T-helper 9 cell (primary cell): ENCODE measurements at regions not wholly inside any gene's neighbourhood (a gene's known extent, or its start where the extent isn't known, plus 50 kb on each side); places are given as distances from the start of the nearest gene placed in this dataset.

Experiments used
- DNase-seq: peaks from one replicate; pipeline ENCODE4 v3.0.0-alpha.2; 2020

- no peak for DNase-seq
Measured at GRCh38 chr18:24954341-24954740, 397.6 kb downstream of the ZNF521 start.

DNA sequence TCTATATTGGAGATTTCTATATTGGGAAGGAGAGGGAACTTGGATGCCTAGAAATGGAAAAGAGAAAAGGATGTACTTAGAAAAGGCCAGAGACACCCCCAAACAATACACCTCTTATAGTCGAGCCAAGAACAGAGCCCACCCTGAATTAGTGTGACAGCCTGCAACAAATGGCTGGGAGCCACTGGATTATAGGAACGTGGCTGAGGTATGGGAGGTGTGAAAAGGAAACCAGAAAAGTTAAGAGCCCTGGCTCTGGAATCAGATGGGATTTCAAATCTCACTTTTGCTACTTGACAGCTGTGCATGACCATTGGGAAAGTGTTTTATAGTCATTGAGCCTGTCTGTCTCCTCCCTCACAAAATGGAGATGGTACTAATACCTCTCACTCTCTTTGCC, 394.0 kb downstream of the ZNF521 start:
- no peak for DNase-seq

- DNase-seq = no peak
Measured at GRCh38 chr18:24959051-24959476, 392.9 kb downstream of the ZNF521 start.

GRCh38 chr18:24964216-24964615, 387.8 kb downstream of the ZNF521 start:
- no peak for DNase-seq

DNA sequence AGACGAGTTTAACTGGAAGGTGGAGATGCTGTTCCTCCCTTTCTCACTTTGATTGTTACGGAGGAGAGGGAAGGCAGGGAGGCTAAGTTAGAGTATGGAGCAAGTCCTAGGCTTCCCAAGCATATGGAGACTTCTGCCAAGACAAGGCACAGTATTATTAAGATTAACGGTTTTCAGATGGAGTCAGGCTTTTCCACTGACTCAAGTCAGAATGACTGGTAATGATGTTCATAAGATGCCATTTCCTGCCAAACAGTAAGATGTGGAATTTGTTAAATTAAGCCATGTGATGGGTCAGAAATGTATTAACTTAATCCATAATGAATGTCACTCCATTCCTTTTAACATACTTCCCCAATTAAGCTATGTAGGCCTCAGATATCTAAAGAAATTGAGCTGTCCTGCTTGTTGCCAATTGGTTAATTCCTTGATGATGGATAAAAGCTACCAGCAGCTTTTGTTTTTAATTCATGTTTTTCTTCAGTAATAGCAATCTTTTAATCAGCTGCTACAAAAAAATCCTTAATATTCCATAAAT, 383.7 kb downstream of the ZNF521 start:
- DNase-seq = no peak

- DNase-seq = no peak
Measured at GRCh38 chr18:24972577-24972976, 379.4 kb downstream of the ZNF521 start.

DNA sequence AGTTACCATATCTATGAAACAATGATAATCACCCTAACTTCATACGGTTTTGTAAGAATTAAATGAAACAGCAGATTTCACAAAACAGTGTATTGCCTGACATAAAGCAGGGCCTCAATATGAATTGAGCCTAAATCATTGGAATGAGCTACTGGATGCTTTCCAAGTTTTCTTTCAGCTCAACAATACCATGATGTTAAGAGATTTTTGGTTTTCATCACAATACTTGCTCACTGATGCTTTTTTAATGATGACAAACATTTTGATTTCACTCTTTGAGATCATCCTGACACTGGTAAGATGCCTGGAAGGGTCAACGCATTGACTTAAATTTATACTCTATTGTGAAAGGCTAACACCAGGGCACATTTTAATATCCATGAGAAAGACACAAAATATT, 377.5 kb downstream of the ZNF521 start:
- DNase-seq = no peak

- no peak for DNase-seq
Measured at GRCh38 chr18:24975496-24976372, 376.2 kb downstream of the ZNF521 start.

GRCh38 chr18:24976502-24976901, 375.5 kb downstream of the ZNF521 start:
- DNase-seq = no peak

- DNase-seq = no peak
Measured at GRCh38 chr18:24979235-24979634, 372.7 kb downstream of the ZNF521 start.

- no peak for DNase-seq
Measured at GRCh38 chr18:24982831-24983230, 369.1 kb downstream of the ZNF521 start.

DNA sequence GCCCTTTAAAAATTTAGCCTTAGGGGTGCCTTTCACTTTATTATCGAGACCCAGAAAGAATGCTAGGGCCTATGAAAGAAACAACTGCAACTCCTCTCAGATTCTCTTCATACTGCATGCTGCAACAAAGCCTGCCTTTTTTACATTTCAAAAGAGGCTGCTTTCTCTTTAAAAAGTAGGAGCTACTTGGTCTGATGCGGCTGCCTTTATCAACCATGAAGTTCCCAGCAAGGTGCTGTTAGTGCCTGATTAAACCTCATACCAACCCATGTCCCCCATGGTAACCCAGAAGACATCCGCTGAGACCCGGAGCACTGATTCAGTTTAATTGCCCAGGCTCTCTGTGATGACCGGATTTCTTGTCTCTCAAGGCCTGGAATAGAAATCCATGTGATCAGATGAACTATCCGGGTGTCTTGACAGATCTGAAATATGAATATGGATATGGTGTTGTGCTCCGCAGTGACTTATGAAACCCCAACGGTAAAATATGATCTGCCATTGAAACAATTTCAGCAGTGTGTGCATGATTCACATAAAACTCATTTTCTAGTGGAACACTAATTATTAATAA, 368.3 kb downstream of the ZNF521 start:
- no peak for DNase-seq

GRCh38 chr18:24985586-24985985, 366.4 kb downstream of the ZNF521 start:
- no peak for DNase-seq

GRCh38 chr18:24986666-24987302, 365.2 kb downstream of the ZNF521 start:
- no peak for DNase-seq

DNA sequence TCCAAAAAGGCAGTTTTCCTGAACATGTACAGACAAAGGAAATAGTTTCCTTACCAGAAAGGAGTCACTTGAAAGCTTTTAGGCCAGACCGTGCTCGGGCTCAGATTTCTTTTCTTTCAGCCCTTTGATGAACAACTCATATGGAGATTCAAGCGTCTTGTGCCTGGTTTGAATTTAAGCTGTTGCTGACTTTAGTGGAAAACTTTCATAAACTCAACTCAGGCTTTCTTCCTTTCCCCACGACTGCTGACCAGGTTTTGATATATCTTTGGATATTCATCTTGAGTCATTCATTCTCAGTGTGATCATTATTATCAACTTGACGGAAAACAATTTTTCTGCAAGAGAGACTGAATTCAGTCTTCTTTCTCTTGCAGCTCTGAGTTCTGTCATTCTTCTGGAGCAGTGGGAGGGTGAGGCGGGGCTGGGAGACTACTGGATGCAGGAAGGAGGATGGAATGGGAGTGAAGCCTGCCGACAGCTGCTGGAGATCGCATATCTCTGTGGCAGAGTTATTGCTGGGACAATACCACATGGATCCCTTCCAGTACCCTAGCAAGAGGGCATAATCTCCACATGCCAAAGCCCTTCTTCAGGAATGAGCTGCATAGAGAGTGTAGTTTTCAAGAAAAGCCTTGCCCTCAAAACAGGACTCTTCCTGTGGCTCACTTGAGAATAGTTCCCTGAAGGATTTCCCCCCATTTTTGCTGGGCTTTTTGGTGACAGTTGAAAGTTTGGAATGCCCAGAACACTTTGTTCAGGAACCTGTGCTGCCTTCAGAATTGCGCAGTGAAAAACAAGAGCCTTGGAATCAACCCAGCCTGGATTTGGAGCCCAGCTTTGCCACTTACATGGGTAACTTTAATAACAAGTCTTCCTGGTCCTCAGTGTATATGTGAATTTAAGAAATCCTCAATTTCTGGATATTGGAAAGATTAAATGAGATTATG, 364.4 kb downstream of the ZNF521 start:
- DNase-seq = no peak

DNA sequence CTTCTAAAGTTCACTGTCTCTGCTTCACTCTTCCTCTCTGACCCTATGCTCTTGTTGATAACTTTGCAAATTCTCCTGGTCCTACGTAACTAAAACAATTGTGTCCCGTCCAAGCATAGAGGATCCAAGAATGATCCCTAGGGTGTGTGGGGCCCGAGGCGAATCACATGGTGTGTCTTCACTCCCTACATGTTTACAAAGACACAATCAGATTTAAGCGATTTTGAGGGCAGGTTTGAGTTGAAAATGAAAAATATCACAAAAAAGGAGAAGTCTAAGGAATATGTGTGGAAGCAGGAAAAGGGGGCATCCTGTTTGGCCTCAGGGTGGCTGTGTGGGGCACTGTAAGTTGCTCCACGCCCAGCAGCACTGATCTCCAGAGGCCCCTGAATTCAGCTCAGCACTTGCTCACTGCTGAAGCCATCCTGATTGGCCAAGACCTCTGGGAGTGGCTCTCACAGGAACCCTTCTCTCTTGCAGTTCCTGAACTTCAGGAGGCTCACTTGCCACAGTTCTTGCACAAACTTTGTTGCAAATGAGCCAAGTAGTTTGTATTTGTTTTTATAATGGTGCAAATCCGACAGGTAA, 363.6 kb downstream of the ZNF521 start:
- no peak for DNase-seq

DNA sequence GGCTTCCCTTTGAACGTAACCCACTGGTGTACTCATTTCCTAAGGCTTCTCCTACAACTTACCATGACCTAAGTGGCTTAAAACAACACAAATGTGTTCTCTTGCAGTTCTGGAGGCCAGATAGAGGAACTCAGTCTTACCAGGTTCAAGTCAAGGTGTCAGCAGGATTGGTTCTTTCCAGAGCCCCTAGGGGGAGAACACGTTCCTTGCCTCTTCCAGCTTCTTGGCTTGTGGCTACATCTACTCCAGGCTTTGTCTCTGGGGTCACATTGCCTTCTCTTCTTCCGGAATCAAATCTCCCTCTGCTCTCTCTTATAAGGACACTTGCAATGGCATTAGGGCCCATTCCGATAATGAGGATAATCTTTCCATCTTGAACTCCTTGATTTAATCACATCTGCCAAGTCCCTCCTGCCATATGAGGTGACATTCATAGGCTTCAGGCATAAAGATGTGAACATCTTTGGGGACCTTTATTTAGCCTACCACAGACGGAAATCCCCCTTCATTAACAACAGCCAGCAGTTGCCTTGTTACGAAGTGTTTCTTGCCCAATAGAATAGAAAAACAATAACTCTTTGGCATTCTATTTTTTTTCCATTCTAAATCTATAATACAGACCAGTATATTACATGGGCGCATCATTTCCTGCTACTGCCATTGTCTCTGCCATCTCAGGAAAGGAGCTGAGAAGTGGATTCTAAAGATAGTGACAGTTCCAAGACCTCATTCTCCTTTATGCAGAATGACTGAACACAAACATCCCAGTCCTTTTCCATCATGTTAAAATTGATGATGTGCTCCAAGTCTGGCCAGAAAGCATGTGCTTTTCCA, 362.0 kb downstream of the ZNF521 start:
- no peak for DNase-seq

DNA sequence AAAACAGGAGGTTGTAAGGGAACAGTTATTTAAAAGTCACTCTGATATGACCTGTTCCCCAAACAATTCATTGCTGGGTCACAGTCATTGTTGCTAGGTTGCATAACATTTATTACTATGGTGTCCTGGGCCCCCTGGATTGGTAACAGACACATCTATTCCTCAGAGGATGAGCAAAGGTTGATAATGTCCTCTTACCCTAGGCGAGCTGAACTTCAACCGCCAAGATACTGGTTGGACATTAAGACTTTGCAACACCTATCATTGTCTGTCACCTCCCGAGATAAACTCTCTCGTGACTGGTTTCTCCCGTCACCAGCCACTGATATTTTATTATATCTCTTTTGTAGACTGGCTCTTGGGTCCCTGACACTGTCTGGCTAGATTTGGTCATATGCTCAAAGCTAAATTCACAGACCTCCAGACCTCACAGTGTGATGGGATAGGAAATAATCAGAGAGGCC, 361.3 kb downstream of the ZNF521 start:
- DNase-seq = no peak

DNA sequence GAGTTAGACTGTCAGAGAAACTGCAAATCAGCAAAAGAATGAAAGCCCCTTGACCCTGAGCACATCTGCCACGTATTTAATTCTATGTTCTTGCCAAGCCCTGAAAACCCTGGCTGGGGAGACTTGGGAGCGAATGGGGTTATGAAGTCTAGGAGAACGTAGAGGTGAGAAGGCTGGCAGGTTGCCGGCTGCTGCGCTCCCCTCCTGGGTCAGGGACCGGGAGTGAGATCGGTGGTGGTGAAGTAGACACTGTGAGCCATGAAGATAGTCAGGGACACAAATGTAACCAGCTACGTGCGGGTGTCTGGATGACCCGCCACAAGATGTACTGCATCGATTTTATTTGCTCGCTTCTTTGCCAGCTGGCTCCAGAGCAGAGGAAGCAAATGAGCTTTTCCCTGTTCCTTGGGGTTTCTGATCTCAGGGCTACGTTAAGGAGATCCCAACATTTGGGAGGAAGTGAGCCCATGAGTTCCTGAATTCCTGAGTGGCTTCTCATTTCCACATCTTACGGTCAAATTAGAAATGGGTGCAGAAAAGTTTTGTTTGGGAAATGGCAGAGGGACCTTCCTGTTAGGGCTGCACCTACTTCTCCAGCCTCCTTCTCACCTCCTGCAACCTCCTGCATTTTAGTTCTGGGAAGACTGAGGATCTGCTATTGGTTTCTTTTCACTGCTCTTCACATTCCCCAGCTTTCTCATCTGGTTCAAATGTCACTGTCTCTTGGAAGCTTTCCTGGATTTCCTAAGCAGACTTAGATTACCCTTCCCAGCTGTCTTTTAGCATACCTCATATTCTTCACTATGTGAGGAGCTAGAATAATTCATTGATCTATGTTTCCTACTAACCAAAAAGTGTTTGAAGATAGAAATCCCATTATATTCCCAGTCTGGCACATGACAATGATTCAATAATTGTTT, 360.6 kb downstream of the ZNF521 start:
- DNase-seq = no peak

DNA sequence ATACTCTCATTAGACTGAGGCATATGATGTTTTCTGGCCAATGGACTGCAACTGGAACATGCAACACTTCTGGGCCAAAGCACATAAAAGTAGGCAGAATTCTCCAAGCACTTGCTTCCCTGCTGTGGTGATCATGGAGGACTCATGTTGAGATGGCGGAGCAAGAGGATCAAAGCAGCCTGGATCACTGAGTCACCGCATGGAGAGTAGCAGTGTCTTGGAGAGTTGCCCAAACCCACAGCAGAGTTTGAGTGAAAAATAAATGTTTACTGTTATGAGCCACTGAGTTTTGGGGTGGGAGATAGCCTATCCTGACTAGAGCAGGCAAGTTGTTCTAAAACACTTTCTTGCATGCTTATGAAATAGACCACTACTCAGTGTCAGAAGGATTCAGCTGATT, 359.5 kb downstream of the ZNF521 start:
- DNase-seq = no peak
